Caco-2 (cell line): ENCODE measurements at regions not wholly inside any gene's neighbourhood (a gene's known extent, or its start where the extent isn't known, plus 50 kb on each side); places are given as distances from the start of the nearest gene placed in this dataset.

Source experiments
- BruUV-seq: library from RNA; stranded (reverse); fragments of 400-500 nt; replicated peaks from 2 replicates; lab custom pipeline; 2021; lab: Mats Ljungman, UMichigan
- CTCF ChIA-PET: fragments of 300-600 bp; sonication (Branson Sonifier 250); formaldehyde crosslinking; loops from one replicate; lab custom pipeline; 2022; ENCODE audit warnings: antibody characterized with exemption; lab: Charles Lee
- POLR2A ChIA-PET: fragments of 300-600 bp; sonication (Branson Sonifier 250); formaldehyde crosslinking; loops from one replicate; lab custom pipeline; 2022; ENCODE audit warnings: antibody characterized with exemption; lab: Charles Lee
- DNase-seq, 2 experiments: peaks; one replicate each; pipeline versions ENCODE4 v3.0.0 to v3.0.0-alpha.2; 2020 to 2022
- H3K27me3 ChIP-seq: replicated peaks from 2 replicates; pipeline ENCODE4 v1.6.0; 2011; ENCODE audit warnings: low read length; ENCODE audit not compliant: control insufficient read depth, insufficient read depth
- H3K36me3 ChIP-seq: 2 replicates; pipeline ENCODE4 v1.5.1; 2011; ENCODE audit warnings: low read length; ENCODE audit not compliant: control insufficient read depth, insufficient read depth
- H3K4me1 ChIP-seq: fragments of 250-450 bp; sonication (Bioruptor Pico); 2 replicates; pipeline ENCODE4 v1.5.1; 2020; ENCODE audit warnings: mild to moderate bottlenecking
- H3K4me3 ChIP-seq: 2 replicates; pipeline ENCODE4 v1.5.1; 2011; ENCODE audit warnings: low read depth, mild to moderate bottlenecking, control low read depth, low read length
- H3K9me3 ChIP-seq: fragments of 250-450 bp; sonication (Bioruptor Pico); 2 replicates; pipeline ENCODE4 v1.5.1; 2020; ENCODE audit warnings: mild to moderate bottlenecking, moderate library complexity
- H3K27ac Mint-ChIP-seq: one replicate; pipeline ENCODE4 v1.8.0; 2022; ENCODE audit warnings: mixed read lengths; ENCODE audit not compliant: unreplicated experiment
- H3K27me3 Mint-ChIP-seq: one replicate; pipeline ENCODE4 v1.8.0; 2022; ENCODE audit warnings: mixed read lengths; ENCODE audit not compliant: insufficient read depth, unreplicated experiment
- H3K36me3 Mint-ChIP-seq: one replicate; pipeline ENCODE4 v1.8.0; 2022; ENCODE audit warnings: mild to moderate bottlenecking, mixed read lengths; ENCODE audit not compliant: insufficient read depth, unreplicated experiment
- H3K4me1 Mint-ChIP-seq: one replicate; pipeline ENCODE4 v1.8.0; 2022; ENCODE audit warnings: low read depth, mixed read lengths; ENCODE audit not compliant: unreplicated experiment
- H3K4me3 Mint-ChIP-seq: one replicate; pipeline ENCODE4 v1.8.0; 2022; ENCODE audit warnings: mild to moderate bottlenecking, moderate library complexity, mixed read lengths; ENCODE audit not compliant: unreplicated experiment
- H3K9me3 Mint-ChIP-seq: one replicate; pipeline ENCODE4 v1.8.0; 2022; ENCODE audit warnings: mixed read lengths; ENCODE audit not compliant: unreplicated experiment
- intact Hi-C: fragments of 100-400 bp; cut with micrococcal nuclease; formaldehyde crosslinking; loops from one replicate; pipeline ENCODE4 v1.10.0; 2022; ENCODE audit not compliant: unreplicated experiment
- TF ChIP-seq, protein P1 (sequence below), 2 experiments: fragments of 200-600 bp in 1 of 2; IDR thresholded peaks; 1 replicate in 1 of 2; 2 replicates in 1 of 2; pipeline versions ENCODE4 v1.5.1 to v1.8.0; 2011 to 2022; ENCODE audit warnings: antibody characterized with exemption in 1 of 2, control low read depth in 1 of 2, inconsistent platforms in 1 of 2, low read depth in 1 of 2, low read length in 1 of 2, mild to moderate bottlenecking in 1 of 2, moderate library complexity in 1 of 2; ENCODE audit not compliant: insufficient read depth in 1 of 2, severe bottlenecking in 1 of 2, unreplicated experiment in 1 of 2

DNA sequence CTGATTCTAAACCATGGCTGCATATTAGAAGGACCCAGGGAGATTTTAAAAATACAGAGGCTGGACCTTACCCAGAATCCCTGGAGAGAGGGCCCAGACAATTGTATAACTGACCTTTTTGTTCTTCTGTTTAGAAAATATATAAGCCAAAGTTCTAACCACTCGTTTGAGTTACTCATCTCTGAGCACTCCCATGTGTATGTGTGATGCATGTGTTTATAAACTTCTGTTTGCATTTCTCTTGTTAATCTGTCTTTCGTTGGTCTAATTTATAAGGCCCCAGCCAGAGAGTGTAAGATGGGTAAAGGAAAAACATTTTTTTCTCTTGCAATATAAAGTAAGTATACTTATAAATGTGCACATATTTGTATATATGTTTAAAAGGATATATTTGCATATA, 443.9 kb downstream of the ZNF608 start:
- TF ChIP-seq, protein P1, sequence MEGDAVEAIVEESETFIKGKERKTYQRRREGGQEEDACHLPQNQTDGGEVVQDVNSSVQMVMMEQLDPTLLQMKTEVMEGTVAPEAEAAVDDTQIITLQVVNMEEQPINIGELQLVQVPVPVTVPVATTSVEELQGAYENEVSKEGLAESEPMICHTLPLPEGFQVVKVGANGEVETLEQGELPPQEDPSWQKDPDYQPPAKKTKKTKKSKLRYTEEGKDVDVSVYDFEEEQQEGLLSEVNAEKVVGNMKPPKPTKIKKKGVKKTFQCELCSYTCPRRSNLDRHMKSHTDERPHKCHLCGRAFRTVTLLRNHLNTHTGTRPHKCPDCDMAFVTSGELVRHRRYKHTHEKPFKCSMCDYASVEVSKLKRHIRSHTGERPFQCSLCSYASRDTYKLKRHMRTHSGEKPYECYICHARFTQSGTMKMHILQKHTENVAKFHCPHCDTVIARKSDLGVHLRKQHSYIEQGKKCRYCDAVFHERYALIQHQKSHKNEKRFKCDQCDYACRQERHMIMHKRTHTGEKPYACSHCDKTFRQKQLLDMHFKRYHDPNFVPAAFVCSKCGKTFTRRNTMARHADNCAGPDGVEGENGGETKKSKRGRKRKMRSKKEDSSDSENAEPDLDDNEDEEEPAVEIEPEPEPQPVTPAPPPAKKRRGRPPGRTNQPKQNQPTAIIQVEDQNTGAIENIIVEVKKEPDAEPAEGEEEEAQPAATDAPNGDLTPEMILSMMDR (IDR thresholded peaks at IDR 0.05; ENCODE audit: insufficient read depth in 1 of 2, low read depth in 1 of 2, low read length in 1 of 2, severe bottlenecking in 1 of 2, unreplicated experiment in 1 of 2): no peak
- BruUV-seq: no TSS peak
- no peaks in the 10 kb centered on the region for H3K36me3 Mint-ChIP-seq
- no peak overlapping the region for H3K4me3 Mint-ChIP-seq
- peaks cover 10% of the 10 kb centered on the region for H3K9me3 Mint-ChIP-seq
- Histone ChIP-seq H3K4me3 (no peak overlapping the region), H3K36me3 (no peaks in the 10 kb centered on the region), H3K4me1 (peaks cover 21% of the 10 kb centered on the region), H3K9me3 (no peaks in the 10 kb centered on the region), H3K27me3 (no peaks in the 10 kb centered on the region)
- intact Hi-C loops: loop anchor here (1.0 kb wide), 1 partner anchor 12 kb away; no protein-coding TSS in a partner anchor
- H3K4me1 Mint-ChIP-seq: peaks cover 19% of the 10 kb centered on the region
- ChIA-PET CTCF (no interaction called here), POLR2A (no interaction called here)
- H3K27me3 Mint-ChIP-seq: no peaks in the 10 kb centered on the region
- no peak for DNase-seq
- H3K27ac Mint-ChIP-seq: peak overlapping the region; percentile 79

DNA sequence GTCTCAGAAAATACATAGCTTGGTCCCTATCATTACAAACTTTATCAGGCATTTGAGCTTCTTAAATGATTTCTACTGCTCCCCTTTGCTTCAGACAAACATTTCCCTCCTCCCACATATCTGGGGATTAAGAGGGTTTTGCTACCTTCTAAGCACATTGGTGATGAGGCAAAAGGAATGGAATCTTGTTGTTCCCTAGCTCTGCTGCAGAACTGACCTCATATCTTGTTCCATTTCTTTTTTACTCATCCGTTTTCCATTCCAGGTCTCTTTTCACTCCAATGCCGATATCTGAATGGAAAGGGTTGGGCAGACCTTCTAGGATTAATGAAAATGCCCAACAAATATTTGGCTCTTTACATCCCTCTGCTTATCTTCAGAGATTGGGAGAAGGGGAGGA, 444.6 kb downstream of the ZNF608 start:
- DNase-seq: peak in 1 of 2 experiments; percentile 38
- no peaks in the 10 kb centered on the region for H3K9me3 ChIP-seq
- H3K4me3 ChIP-seq: no peak overlapping the region
- peaks cover 19% of the 10 kb centered on the region for H3K4me1 Mint-ChIP-seq
- H3K4me1 ChIP-seq: peaks cover 21% of the 10 kb centered on the region
- BruUV-seq: no TSS peak
- TF ChIP-seq, protein P1 (IDR thresholded peaks at IDR 0.05; ENCODE audit: insufficient read depth in 1 of 2, low read depth in 1 of 2, low read length in 1 of 2, severe bottlenecking in 1 of 2, unreplicated experiment in 1 of 2): no peak
- peak overlapping the region; percentile 20 for H3K4me3 Mint-ChIP-seq
- H3K27ac Mint-ChIP-seq: peak overlapping the region; percentile 79
- H3K27me3 Mint-ChIP-seq: no peaks in the 10 kb centered on the region
- intact Hi-C loops: loop anchor here (1.0 kb wide), 1 partner anchor 12 kb away; no protein-coding TSS in a partner anchor
- ChIA-PET CTCF (interaction anchor here (1.3 kb wide), 1 partner anchor 12 kb away, joined by 3 read pairs; no protein-coding TSS in a partner anchor), POLR2A (no interaction called here)
- no peaks in the 10 kb centered on the region for H3K36me3 ChIP-seq
- no peaks in the 10 kb centered on the region for H3K27me3 ChIP-seq
- peaks cover 10% of the 10 kb centered on the region for H3K9me3 Mint-ChIP-seq
- H3K36me3 Mint-ChIP-seq: no peaks in the 10 kb centered on the region

DNA sequence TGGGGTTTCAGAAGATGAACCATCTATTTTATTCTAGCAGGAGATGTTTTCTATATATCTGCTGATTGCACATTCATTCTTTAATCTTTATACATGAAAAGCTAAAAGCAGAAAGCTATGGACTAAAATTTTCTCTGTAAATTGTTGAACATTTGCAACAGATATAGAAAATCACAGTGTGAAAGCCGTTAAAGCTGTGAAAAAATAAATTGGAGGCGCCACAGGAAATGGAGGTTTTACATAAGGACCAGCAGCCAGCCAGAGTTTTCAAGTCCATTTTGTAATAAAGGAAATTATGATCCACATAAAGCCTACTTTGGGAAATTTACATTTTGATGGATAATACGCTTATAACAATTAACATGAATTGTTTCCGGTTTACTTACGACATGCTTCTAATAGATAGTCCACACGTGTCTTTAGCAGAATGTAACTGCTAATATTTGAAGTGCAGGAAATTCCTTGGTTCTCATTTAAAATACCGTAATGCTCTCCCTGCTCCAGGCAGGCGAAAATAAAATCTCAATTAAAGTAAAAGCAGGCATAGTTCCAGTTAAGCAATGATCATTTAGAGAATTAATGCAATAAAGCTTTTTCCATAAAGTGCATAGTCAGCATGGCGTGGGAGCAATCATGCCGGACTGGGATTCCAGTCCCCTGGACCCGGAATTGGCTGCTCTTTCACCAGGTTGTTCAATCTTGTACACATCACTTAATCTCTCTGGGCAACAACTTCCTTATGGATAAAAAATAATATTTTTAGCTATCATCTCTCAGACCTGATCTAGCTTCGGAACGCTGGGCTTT, 445.4 kb downstream of the ZNF608 start:
- Mint-ChIP-seq H3K27me3 (no peaks in the 10 kb centered on the region), H3K4me1 (peaks cover 19% of the 10 kb centered on the region), H3K27ac (peak overlapping the region; percentile 79), H3K9me3 (peaks cover 10% of the 10 kb centered on the region), H3K4me3 (no peak overlapping the region), H3K36me3 (no peaks in the 10 kb centered on the region)
- intact Hi-C loops: no loop called here
- BruUV-seq: no TSS peak
- H3K4me3 ChIP-seq: no peak overlapping the region
- TF ChIP-seq, protein P1 (IDR thresholded peaks at IDR 0.05; ENCODE audit: insufficient read depth in 1 of 2, low read depth in 1 of 2, low read length in 1 of 2, severe bottlenecking in 1 of 2, unreplicated experiment in 1 of 2): no peak
- H3K27me3 ChIP-seq: no peaks in the 10 kb centered on the region
- no peak for DNase-seq
- H3K9me3 ChIP-seq: no peaks in the 10 kb centered on the region
- ChIA-PET CTCF (interaction anchor here (1.3 kb wide), 1 partner anchor 11 kb away, joined by 3 read pairs; no protein-coding TSS in a partner anchor), POLR2A (no interaction called here)
- H3K4me1 ChIP-seq: peaks cover 21% of the 10 kb centered on the region
- H3K36me3 ChIP-seq: no peaks in the 10 kb centered on the region
